SK-N-SH (cell line): ENCODE measurements at regions not wholly inside any gene's neighbourhood (a gene's known extent, or its start where the extent isn't known, plus 50 kb on each side); places are given as distances from the start of the nearest gene placed in this dataset.

ENCODE experiments used
- CTCF ChIA-PET: fragments of 300-600, 350-600 bp; formaldehyde crosslinking; extraction: SDS; loops from one replicate; lab custom pipeline; 2021; lab: Yijun Ruan, JAX
- POLR2A ChIA-PET: fragments of 350-600 bp; sonication (Branson Sonifier 250); formaldehyde crosslinking; extraction: SDS; loops from one replicate; lab custom pipeline; 2020; ENCODE audit warnings: antibody characterized with exemption, inconsistent platforms; lab: Yijun Ruan, JAX
- DNase-seq: peaks from one replicate; pipeline ENCODE4 v3.0.0; 2012
- H2AFZ ChIP-seq: fragments of 200-600 bp; sonication (generic); 2 replicates; pipeline ENCODE4 v1.8.1; 2016; ENCODE audit warnings: antibody characterized with exemption, mild to moderate bottlenecking, low read depth
- H3F3A ChIP-seq: fragments of 200-600 bp; sonication (generic); replicated peaks from 2 replicates; pipeline ENCODE3; 2016; ENCODE audit warnings: antibody characterized with exemption, mild to moderate bottlenecking; ENCODE audit not compliant: insufficient read depth
- H3K27ac ChIP-seq, 2 experiments: fragments of 200-500 bp in 1 of 2; fragments of 200-600 bp in 1 of 2; sonication (Bioruptor generic) in 1 of 2; sonication (generic), shearing (Covaris generic) in 1 of 2; 2 replicates each; pipeline versions ENCODE4 v1.5.1 to v1.6.1; 2014 to 2016; ENCODE audit warnings: low read depth in 2 of 2, inconsistent platforms in 1 of 2, low read length in 1 of 2, mild to moderate bottlenecking in 1 of 2, mixed read lengths in 1 of 2
- H3K27me3 ChIP-seq: fragments of 200-600 bp; sonication (generic), shearing (Covaris generic); 2 replicates; pipeline ENCODE4 v1.6.1; 2016; ENCODE audit warnings: mixed run types; ENCODE audit not compliant: insufficient read depth
- H3K36me3 ChIP-seq, 2 experiments: fragments of 200-500 bp in 1 of 2; fragments of 200-600 bp in 1 of 2; sonication (Bioruptor generic) in 1 of 2; sonication (generic) in 1 of 2; replicated peaks in 1 of 2; 2 replicates each; pipeline versions ENCODE3 to v1.5.1; 2014 to 2016; ENCODE audit warnings: low read length in 1 of 2, mild to moderate bottlenecking in 1 of 2; ENCODE audit not compliant: insufficient read depth in 2 of 2, control insufficient read depth in 1 of 2
- H3K4me1 ChIP-seq, 2 experiments: fragments of 200-500 bp in 1 of 2; fragments of 200-600 bp in 1 of 2; sonication (Bioruptor generic) in 1 of 2; sonication (generic), shearing (Covaris generic) in 1 of 2; 2 replicates each; pipeline versions ENCODE4 v1.5.1 to v1.6.1; 2014 to 2016; ENCODE audit warnings: low read depth in 1 of 2, low read length in 1 of 2, mixed run types in 1 of 2; ENCODE audit not compliant: insufficient read depth in 2 of 2, control insufficient read depth in 1 of 2
- H3K4me2 ChIP-seq: fragments of 200-600 bp; sonication (generic), shearing (Covaris generic); 2 replicates; pipeline ENCODE4 v1.6.1; 2017; ENCODE audit warnings: mixed run types
- H3K4me3 ChIP-seq, 2 experiments: fragments of 200-500 bp in 1 of 2; fragments of 200-600 bp in 1 of 2; sonication (Bioruptor generic) in 1 of 2; sonication (generic), shearing (Covaris generic) in 1 of 2; 2 replicates each; pipeline versions ENCODE4 v1.5.1 to v1.8.1; 2014 to 2016; ENCODE audit warnings: low read depth in 2 of 2, inconsistent platforms in 1 of 2, low read length in 1 of 2, mild to moderate bottlenecking in 1 of 2, mixed read lengths in 1 of 2, moderate library complexity in 1 of 2
- H3K79me2 ChIP-seq: fragments of 200-600 bp; sonication (generic); 2 replicates; pipeline ENCODE4 v1.8.1; 2017; ENCODE audit warnings: mild to moderate bottlenecking; ENCODE audit not compliant: insufficient read depth
- H3K9ac ChIP-seq: fragments of 200-600 bp; sonication (generic); 2 replicates; pipeline ENCODE4 v1.6.1; 2017; ENCODE audit warnings: mixed run types
- H3K9me2 ChIP-seq: fragments of 200-600 bp; sonication (generic); 2 replicates; pipeline ENCODE4 v1.6.1; 2017; ENCODE audit warnings: mixed run types
- H3K9me3 ChIP-seq: fragments of 200-600 bp; sonication (generic); 2 replicates; pipeline ENCODE4 v1.6.1; 2017; ENCODE audit warnings: mixed run types, mild to moderate bottlenecking, moderate library complexity
- H4K20me1 ChIP-seq: fragments of 200-600 bp; sonication (generic); 2 replicates; pipeline ENCODE4 v1.6.1; 2017; ENCODE audit warnings: mild to moderate bottlenecking, mixed run types; ENCODE audit not compliant: insufficient read depth
- EP300 ChIP-seq, 2 experiments: IDR thresholded peaks; 2 replicates each; pipeline versions ENCODE4 v1.4.0 to v1.6.1; 2012; ENCODE audit warnings: borderline replicate concordance in 1 of 2, low read depth in 1 of 2, low read length in 1 of 2
- EZH2phosphoT487 ChIP-seq: fragments of 200-600 bp; sonication (generic); IDR thresholded peaks from 2 replicates; pipeline ENCODE4 v1.6.1; 2017; ENCODE audit warnings: low read depth, mixed run types, mild to moderate bottlenecking, antibody characterized with exemption, moderate library complexity, borderline replicate concordance
- FOSL2 ChIP-seq: IDR thresholded peaks from 2 replicates; pipeline ENCODE4 v1.4.0; 2012; ENCODE audit warnings: low read depth, mild to moderate bottlenecking, moderate library complexity, borderline replicate concordance
- FOXM1 ChIP-seq: IDR thresholded peaks from 2 replicates; pipeline ENCODE4 v1.4.0; 2012; ENCODE audit warnings: low read depth, mild to moderate bottlenecking
- JUND ChIP-seq: IDR thresholded peaks from 2 replicates; pipeline ENCODE4 v1.4.0; 2012
- MXI1 ChIP-seq: IDR thresholded peaks from 2 replicates; pipeline ENCODE4 v1.6.1; 2012; ENCODE audit warnings: mild to moderate bottlenecking, low read depth, low read length, improper control_type of control experiment
- POLR2AphosphoS5 ChIP-seq: IDR thresholded peaks from 2 replicates; pipeline ENCODE4 v1.6.1; 2012; ENCODE audit warnings: low read depth, low read length
- RAD21 ChIP-seq: IDR thresholded peaks from 2 replicates; pipeline ENCODE4 v1.6.1; 2012; ENCODE audit warnings: mild to moderate bottlenecking, low read length
- RCOR1 ChIP-seq: fragments of 150-350 bp; IDR thresholded peaks from 2 replicates; pipeline ENCODE4 v1.6.1; 2017; ENCODE audit warnings: antibody characterized with exemption, low read length
- REST ChIP-seq: IDR thresholded peaks from 2 replicates; pipeline ENCODE4 v1.6.1; 2012; ENCODE audit warnings: mild to moderate bottlenecking, low read depth, low read length, moderate library complexity
- RXRA ChIP-seq: IDR thresholded peaks from 2 replicates; pipeline ENCODE4 v1.4.0; 2012; ENCODE audit warnings: low read depth, mild to moderate bottlenecking, borderline replicate concordance
- TCF12 ChIP-seq: IDR thresholded peaks from 2 replicates; pipeline ENCODE4 v1.4.0; 2012
- USF1 ChIP-seq: IDR thresholded peaks from 2 replicates; pipeline ENCODE4 v1.4.0; 2012; ENCODE audit warnings: low read depth, borderline replicate concordance
- USF2 ChIP-seq: fragments of 150-350 bp; IDR thresholded peaks from 2 replicates; pipeline ENCODE4 v1.6.1; 2017; ENCODE audit warnings: antibody characterized with exemption, low read length, low read depth, borderline replicate concordance
- YY1 ChIP-seq: IDR thresholded peaks from 2 replicates; pipeline ENCODE4 v1.4.0; 2012; ENCODE audit warnings: low read depth, mild to moderate bottlenecking
- WGBS: methylation state at CpG from one replicate; pipeline ENCODE4 v1.1.6; 2017; ENCODE audit warnings: low lambda C conversion rate; 5-methylcytosine and 5-hydroxymethylcytosine counted together

- TF ChIP-seq REST, result no peak
Measured at GRCh38 chr13:85615031-85615430, 184.2 kb downstream of the SLITRK6 start (continued).

- Histone ChIP-seq H2AFZ (peak overlapping the region; percentile 31; the same call in 1 of the 2 replicates), H3K79me2 (no peaks in the 10 kb centered on the region), H3K27ac (no peak overlapping the region), H4K20me1 (no peaks in the 10 kb centered on the region), H3K9me3 (no peaks in the 10 kb centered on the region), H3F3A (no peaks in the 10 kb centered on the region), H3K36me3 (no peaks in the 10 kb centered on the region), H3K9me2 (no peaks in the 10 kb centered on the region), H3K9ac (no peak overlapping the region), H3K4me3 (no peak overlapping the region), H3K4me1 (no peaks in the 10 kb centered on the region), H3K27me3 (no peaks in the 10 kb centered on the region), H3K4me2 (no peak overlapping the region)
- POLR2A ChIA-PET, result no interaction called here
- DNase-seq, result no peak
- CTCF ChIA-PET, result no interaction called here
- no peak for TF ChIP-seq JUND
- no peak for TF ChIP-seq EP300 (IDR thresholded peaks at IDR 0.05; ENCODE audit: borderline replicate concordance in 1 of 2, low read depth in 1 of 2, low read length in 1 of 2)
- no peak for TF ChIP-seq RAD21
- no peak for TF ChIP-seq USF1
- TF ChIP-seq YY1, result no peak
- no peak for TF ChIP-seq USF2
- TF ChIP-seq REST, result no peak
- no peak for TF ChIP-seq TCF12
- TF ChIP-seq FOSL2, result no peak
- TF ChIP-seq EZH2phosphoT487, result no peak
- no peak for TF ChIP-seq FOXM1
- no peak for TF ChIP-seq RCOR1
- no peak for TF ChIP-seq RXRA
- no peak for TF ChIP-seq MXI1
- no peak for TF ChIP-seq POLR2AphosphoS5
- WGBS, result 87% methylated on average over 2 of the region's 2 CpGs
Measured at GRCh38 chr13:85610024-85610423, 189.2 kb downstream of the SLITRK6 start.
